PC-9 (cell line): ENCODE measurements at regions not wholly inside any gene's neighbourhood (a gene's known extent, or its start where the extent isn't known, plus 50 kb on each side); places are given as distances from the start of the nearest gene placed in this dataset.

Experiments
- BruUV-seq: library from RNA; stranded (reverse); fragments of 400-500 nt; replicated peaks from 2 replicates; lab custom pipeline; 2021; lab: Mats Ljungman, UMichigan
- CTCF ChIA-PET: fragments of 300-600 bp; sonication (Branson Sonifier 250); formaldehyde crosslinking; loops from one replicate; lab custom pipeline; 2022; ENCODE audit warnings: antibody characterized with exemption; lab: Charles Lee
- POLR2A ChIA-PET: fragments of 300-600 bp; sonication (Branson Sonifier 250); formaldehyde crosslinking; loops from one replicate; lab custom pipeline; 2022; ENCODE audit warnings: antibody characterized with exemption; ENCODE audit not compliant: unreplicated experiment; lab: Charles Lee
- DNase-seq, 2 experiments: peaks; one replicate each; pipeline versions ENCODE4 v3.0.0 to v3.0.0-alpha.2; 2015 to 2022; ENCODE audit warnings: mixed read lengths in 1 of 2
- H2AFZ ChIP-seq: fragments of 200-600 bp; sonication (generic); 2 replicates; pipeline ENCODE4 v1.8.1; 2017; ENCODE audit warnings: antibody characterized with exemption
- H3F3A ChIP-seq: fragments of 200-600 bp; sonication (generic); 2 replicates; pipeline ENCODE4 v1.8.1; 2017; ENCODE audit warnings: antibody characterized with exemption, mild to moderate bottlenecking, low read depth; ENCODE audit not compliant: insufficient read depth
- H3K27ac ChIP-seq: fragments of 200-600 bp; sonication (generic); 2 replicates; pipeline ENCODE4 v1.6.1; 2016; ENCODE audit warnings: mixed run types
- H3K27me3 ChIP-seq: fragments of 200-600 bp; sonication (generic); 2 replicates; pipeline ENCODE4 v1.6.1; 2016; ENCODE audit warnings: low read depth, mixed run types; ENCODE audit not compliant: insufficient read depth
- H3K36me3 ChIP-seq: fragments of 200-600 bp; sonication (generic); 2 replicates; pipeline ENCODE4 v1.6.1; 2016; ENCODE audit warnings: low read depth, mixed run types
- H3K4me1 ChIP-seq: fragments of 200-600 bp; sonication (generic); replicated peaks from 2 replicates; pipeline ENCODE4 v1.6.1; 2016; ENCODE audit warnings: mixed run types; ENCODE audit not compliant: insufficient read depth
- H3K4me2 ChIP-seq: fragments of 200-600 bp; sonication (generic); 2 replicates; pipeline ENCODE4 v1.6.1; 2017; ENCODE audit warnings: mixed run types
- H3K4me3 ChIP-seq: fragments of 200-600 bp; sonication (generic); 2 replicates; pipeline ENCODE4 v1.6.1; 2016; ENCODE audit warnings: mixed run types
- H3K79me2 ChIP-seq: fragments of 200-600 bp; sonication (generic); 2 replicates; pipeline ENCODE4 v1.6.1; 2017; ENCODE audit warnings: low read depth, mixed run types
- H3K9me2 ChIP-seq: fragments of 200-600 bp; sonication (generic); 2 replicates; pipeline ENCODE4 v1.8.1; 2017; ENCODE audit warnings: mild to moderate bottlenecking; ENCODE audit not compliant: insufficient read depth
- H3K9me3 ChIP-seq: fragments of 200-600 bp; sonication (generic); 2 replicates; pipeline ENCODE4 v1.8.1; 2016; ENCODE audit warnings: low read depth; ENCODE audit not compliant: insufficient read depth
- H4K20me1 ChIP-seq: fragments of 200-600 bp; sonication (generic); 2 replicates; pipeline ENCODE4 v1.8.1; 2017; ENCODE audit not compliant: insufficient read depth
- EZH2 ChIP-seq: fragments of 200-600 bp; sonication (generic); IDR thresholded peaks from 2 replicates; pipeline ENCODE4 v1.8.0; 2017; ENCODE audit warnings: antibody characterized with exemption, low read depth
- intact Hi-C: fragments of 100-400 bp; cut with micrococcal nuclease; formaldehyde crosslinking; loops from one replicate; pipeline ENCODE4 v1.10.0; 2022; ENCODE audit not compliant: unreplicated experiment
- TF ChIP-seq, protein P1 (sequence below): fragments of 200-600 bp; sonication (generic); conservative IDR thresholded peaks from 2 replicates; pipeline ENCODE4 v1.6.1; 2017; ENCODE audit warnings: mixed run types, antibody characterized with exemption, mild to moderate bottlenecking, moderate library complexity

DNA sequence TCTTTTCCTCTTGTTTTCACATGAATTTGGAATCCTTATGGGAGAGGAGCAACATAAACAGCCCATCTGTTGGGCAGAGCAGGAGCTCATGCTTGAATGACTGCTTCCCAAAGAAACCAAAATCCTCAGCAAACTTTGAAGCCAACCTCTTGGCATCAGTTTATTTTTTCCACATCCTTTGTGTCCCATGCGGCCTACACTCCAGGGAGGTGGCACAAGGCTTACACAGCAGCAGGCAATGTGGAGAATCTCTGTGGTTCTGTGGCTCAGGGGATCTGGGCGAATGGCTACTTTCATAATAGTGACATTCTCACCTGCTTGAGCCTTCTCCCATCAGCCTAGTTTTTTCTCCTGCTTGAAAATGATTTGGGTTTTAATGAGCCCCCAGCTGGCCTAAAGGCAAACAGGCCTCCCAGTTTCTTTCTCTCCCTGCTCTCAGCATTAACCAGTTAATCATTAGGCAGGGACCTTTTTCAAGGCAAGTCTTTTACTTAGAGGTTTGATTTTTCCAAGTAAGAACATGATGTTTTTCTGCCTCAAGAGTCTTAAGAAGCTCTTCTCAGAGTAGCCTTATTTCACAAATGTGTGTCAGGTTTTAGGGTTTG lies 370.3 kb downstream of the ARHGEF28 start:
- BruUV-seq: no TSS peak

GRCh38 chr5:73994963-73995362 lies 369.0 kb downstream of the ARHGEF28 start:
- CTCF ChIA-PET: no interaction called here
- intact Hi-C loops: no loop called here
- no peaks in the 10 kb centered on the region for H4K20me1 ChIP-seq
- no TSS peak for BruUV-seq
- no peaks in the 10 kb centered on the region for H3K4me1 ChIP-seq
- POLR2A ChIA-PET: no interaction called here
- H3K27ac ChIP-seq: no peak overlapping the region
- H3K36me3 ChIP-seq: no peaks in the 10 kb centered on the region
- no peaks in the 10 kb centered on the region for H3K9me3 ChIP-seq
- no peaks in the 10 kb centered on the region for H3K9me2 ChIP-seq
- no peak overlapping the region for H3K4me2 ChIP-seq
- H3K27me3 ChIP-seq: no peaks in the 10 kb centered on the region
- no peak for DNase-seq
- no peaks in the 10 kb centered on the region for H3F3A ChIP-seq
- no peak overlapping the region for H2AFZ ChIP-seq
- no peaks in the 10 kb centered on the region for H3K79me2 ChIP-seq
- TF ChIP-seq, protein P1, sequence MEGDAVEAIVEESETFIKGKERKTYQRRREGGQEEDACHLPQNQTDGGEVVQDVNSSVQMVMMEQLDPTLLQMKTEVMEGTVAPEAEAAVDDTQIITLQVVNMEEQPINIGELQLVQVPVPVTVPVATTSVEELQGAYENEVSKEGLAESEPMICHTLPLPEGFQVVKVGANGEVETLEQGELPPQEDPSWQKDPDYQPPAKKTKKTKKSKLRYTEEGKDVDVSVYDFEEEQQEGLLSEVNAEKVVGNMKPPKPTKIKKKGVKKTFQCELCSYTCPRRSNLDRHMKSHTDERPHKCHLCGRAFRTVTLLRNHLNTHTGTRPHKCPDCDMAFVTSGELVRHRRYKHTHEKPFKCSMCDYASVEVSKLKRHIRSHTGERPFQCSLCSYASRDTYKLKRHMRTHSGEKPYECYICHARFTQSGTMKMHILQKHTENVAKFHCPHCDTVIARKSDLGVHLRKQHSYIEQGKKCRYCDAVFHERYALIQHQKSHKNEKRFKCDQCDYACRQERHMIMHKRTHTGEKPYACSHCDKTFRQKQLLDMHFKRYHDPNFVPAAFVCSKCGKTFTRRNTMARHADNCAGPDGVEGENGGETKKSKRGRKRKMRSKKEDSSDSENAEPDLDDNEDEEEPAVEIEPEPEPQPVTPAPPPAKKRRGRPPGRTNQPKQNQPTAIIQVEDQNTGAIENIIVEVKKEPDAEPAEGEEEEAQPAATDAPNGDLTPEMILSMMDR: no peak
- no peak for TF ChIP-seq EZH2
- H3K4me3 ChIP-seq: no peak overlapping the region

More for the DNA sequence above, 370.3 kb downstream of the ARHGEF28 start:
- no peaks in the 10 kb centered on the region for H3K4me1 ChIP-seq
- no peak overlapping the region for H3K27ac ChIP-seq
- intact Hi-C loops: no loop called here
- POLR2A ChIA-PET: no interaction called here
- H3K4me2 ChIP-seq: no peak overlapping the region
- no peaks in the 10 kb centered on the region for H3F3A ChIP-seq
- no peak overlapping the region for H2AFZ ChIP-seq
- CTCF ChIA-PET: interaction anchor here (0.6 kb wide), 1 partner anchor 34 kb away, joined by 3 read pairs; no protein-coding TSS in a partner anchor
- H4K20me1 ChIP-seq: no peaks in the 10 kb centered on the region
- no peak for DNase-seq
- H3K27me3 ChIP-seq: no peaks in the 10 kb centered on the region
- no peak for TF ChIP-seq EZH2
- TF ChIP-seq, protein P1: no peak
- H3K36me3 ChIP-seq: no peaks in the 10 kb centered on the region
- no peaks in the 10 kb centered on the region for H3K79me2 ChIP-seq
- no peaks in the 10 kb centered on the region for H3K9me2 ChIP-seq
- no peaks in the 10 kb centered on the region for H3K9me3 ChIP-seq
- H3K4me3 ChIP-seq: no peak overlapping the region
